NCI-H2107 treated with DMSO at 0.1 percent for 48 hours (cell line): ENCODE measurements at regions not wholly inside any gene's neighbourhood (a gene's known extent, or its start where the extent isn't known, plus 50 kb on each side); places are given as distances from the start of the nearest gene placed in this dataset.

Experiments used
- DNase-seq: peaks from one replicate; lab custom pipeline; 2025; ENCODE audit not compliant: unreplicated experiment; lab: John Stamatoyannopoulos, UW

DNA sequence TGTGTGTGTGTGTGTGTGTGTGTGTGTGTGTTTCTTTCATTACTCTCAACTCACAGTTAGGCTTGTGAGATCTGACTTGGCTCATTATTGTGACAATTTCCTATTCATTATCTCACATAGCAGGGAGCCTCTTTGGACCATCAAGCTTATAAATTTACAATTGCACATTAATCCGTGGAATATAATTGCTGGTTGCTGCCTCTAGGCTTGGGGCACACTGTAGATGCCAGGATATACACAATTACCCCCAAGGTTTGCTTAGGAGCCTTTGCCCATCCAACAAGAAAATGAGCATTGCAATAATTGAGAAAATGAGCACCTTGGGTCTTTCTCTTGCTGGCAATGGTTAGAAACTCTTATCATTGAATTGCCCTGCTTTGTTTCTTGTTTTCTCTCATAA lies 161.6 kb upstream of the DMRTA1 start:
- DNase-seq: no peak

DNA sequence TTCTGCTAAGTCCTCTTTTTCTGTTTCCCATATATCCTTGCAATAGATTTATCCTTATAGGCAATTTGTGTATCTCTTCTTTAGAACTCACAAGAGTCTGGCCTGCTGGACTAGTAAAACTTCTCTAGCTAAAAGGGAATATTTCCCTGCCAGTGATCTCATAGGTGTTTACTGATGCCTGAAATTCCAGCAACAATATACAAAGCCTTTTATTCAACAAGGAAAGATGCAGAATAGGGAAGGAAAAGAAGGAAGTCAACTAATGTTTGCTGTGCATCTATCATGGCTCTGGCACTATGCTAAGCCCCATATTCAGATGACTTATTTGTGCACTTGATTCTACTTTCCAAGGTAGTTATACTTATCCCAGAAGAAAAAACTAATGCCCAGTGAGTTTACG lies 160.0 kb upstream of the DMRTA1 start:
- DNase-seq: no peak

DNA sequence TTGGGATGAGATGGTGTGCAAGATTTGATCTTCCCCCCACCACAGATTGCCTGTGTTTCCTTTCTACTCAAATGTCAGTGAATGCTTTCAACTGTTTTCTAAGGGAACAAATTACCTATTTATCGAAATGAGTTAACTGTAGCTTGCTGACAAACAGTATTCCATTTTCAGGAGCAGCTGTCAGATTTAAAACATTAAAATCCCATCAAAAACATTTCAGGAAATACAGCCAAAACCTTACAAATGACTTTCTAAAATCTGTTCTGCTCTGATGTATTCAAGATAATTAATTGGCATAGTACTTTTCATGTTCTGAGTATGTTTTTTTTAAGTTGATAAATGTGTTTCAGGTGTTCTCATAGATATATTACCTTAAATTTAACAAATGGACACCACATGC lies 158.0 kb upstream of the DMRTA1 start:
- DNase-seq: no peak

DNA sequence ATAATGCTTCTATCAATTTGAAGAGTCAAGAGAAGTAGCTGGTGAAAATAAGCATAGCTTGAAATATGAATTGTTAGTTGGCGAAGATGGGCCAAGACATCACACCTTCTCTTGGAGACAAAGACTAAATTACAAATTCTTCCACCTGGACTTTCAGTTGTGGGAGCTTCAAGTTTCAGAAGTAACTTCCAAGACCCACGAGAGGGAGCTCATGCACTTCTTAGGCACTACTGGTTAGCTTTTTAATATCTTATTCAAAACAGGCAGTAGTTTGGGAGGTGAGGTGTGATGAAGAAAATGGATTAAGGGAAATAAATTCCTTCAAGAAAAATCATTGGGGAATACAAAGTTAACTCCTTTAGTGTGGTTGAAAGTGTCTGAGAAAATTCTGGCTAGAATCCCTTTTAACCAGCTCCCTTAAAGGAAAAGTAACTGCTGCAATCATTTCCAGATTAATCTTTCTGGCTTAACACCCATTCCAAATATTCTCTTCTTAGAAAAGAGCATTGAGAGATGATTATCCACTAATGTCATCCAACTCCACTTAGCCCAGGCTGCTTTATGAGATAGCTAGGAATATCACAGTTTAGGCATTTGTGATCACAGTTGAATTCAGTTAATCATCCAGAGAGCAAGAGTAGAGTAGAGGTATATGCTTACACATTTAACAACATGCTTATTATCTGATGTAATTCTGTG lies 139.5 kb upstream of the DMRTA1 start:
- peak; percentile 61 for DNase-seq

DNA sequence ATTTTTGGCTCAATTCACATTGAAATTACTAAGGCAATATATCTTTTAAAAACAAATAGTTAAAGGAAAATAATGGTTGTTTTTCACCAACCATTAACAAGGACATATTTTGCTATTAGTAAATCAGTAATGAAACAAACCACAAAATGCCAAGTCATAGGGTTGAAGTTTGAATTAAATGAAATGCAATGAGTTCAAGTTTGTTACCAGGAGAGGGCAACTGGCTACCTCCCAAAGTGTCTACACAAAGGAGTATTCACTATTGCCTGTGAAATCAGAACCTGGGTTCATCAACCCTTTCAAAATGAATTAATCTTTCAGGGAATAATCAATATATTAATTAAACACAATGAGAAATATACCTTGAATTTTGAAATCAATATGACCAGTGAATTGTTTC lies 138.4 kb upstream of the DMRTA1 start:
- DNase-seq: peak; percentile 33

DNA sequence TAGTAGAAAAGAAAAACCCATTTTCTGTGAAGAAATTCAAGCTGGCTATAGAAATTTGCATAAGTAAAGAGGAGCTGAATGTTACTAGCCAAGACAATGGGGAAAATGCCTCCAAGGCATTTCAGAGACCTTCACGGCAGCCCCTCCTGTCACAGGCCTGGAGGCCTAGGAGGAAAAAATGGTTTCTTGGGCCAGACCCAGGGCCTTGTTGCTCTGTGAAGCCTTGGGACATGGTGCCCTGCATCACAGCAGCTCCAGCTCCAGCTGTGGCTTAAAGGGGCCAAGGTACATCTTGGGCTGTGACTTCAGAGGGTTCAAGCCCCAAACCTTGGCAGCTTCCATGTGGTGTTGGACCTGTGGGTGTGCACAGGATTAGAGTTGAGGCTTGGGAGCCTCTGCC lies 130.0 kb upstream of the DMRTA1 start:
- DNase-seq: no peak

DNA sequence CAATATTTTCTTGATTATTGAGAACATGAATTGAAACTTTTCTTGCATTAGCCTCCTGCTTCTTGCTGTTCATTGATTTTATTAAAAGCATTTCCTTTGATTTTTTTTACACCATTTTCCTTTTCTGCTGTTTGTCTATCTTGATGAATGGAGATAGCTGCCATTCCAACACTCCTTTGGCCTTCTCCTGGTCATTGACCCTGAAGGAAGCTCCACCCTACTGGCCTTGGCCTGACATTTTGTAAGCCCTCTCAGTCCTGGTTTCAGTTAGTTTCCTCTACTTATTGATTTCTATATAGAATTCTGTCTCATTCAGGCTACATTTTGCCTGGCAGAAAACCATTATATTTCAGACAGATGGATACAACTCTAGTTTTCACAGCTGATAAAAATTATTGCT lies 115.1 kb upstream of the DMRTA1 start:
- no peak for DNase-seq

DNA sequence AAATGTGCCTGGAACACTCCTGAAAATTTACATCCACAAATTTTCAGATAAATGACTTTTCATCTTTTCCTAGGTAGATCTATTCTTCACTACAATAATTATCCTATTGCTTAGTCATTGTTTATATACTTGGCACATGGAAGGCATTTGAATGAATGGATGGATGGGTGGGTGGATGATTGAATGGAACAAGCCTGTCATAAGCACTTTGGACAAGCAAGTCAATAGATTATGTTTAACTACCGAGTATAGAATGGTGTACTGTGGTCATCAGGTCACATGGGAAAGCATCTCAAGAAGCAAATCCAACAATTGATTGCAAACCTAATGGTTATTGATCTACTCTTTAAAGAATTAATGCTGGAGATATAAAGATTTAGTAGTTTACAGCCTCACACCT lies 114.4 kb upstream of the DMRTA1 start:
- no peak for DNase-seq

DNA sequence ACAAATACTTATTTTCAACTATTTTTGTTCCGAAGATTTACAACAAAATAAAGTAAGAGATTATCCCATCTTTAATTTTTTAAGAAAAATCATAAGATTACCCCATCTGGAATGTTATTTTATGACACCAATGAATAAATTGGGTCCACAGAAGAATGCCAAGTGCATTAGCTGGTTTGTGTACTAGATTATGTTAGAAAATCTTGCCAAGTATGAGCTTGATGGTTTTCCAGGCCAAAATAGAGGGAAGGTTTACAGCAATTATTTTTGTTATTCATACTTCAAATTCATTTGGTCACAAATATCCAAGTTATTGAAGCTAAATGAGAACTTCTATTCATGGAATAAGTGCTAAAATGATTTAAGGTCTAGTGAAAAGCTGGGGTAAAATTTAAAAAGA lies 109.4 kb upstream of the DMRTA1 start:
- no peak for DNase-seq

DNA sequence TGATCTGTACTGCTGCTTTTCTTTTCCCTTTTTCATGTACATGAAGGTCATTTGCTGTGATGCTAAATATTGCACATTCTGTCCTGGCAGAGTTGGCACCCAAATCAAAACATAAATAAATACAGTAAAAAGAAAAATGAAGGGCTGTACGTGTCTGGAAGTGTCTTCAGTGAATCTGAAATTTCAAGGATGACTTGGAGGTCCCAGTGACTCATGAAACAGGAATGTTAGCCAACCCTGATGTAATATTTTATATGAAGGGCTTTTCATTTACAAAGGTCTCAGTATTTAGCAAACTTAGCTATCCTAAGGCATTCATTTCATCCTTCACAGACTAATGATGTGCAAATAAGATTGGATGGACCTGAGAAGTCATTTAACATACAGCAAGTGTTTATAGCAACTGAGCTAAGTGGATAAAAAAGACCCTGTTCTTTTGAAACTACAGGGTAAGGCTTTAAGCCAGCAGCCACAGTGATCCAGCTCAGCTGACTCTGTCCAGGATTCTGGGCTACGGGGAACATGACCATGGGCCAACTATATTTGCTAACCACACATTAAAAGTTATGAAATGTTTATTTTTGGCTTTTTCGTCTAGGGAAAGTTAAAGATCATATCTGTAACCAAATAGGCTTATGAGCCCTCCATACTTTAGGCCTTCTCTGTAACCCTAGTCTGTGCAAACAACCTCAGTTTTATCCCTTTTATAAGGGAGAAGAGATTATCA lies 104.0 kb upstream of the DMRTA1 start:
- DNase-seq: no peak

DNA sequence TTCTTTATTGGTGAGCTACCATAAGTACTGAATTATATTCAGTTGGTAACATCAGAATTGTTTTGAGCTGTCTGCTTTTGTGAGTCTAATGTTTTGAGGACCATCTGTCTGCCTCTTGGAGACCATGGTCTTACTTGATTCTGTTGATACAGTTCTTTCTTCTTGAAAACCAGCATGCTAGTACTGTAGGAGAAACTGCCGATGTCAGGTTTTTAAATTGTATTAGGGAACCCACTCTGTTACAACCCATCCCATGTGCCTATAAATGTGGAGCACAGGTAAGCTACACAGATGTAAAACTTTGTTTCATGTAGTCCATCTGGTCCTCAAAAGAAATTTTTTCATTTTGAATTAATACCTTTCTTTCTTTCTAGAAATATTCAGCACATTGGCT lies 103.4 kb upstream of the DMRTA1 start:
- no peak for DNase-seq

DNA sequence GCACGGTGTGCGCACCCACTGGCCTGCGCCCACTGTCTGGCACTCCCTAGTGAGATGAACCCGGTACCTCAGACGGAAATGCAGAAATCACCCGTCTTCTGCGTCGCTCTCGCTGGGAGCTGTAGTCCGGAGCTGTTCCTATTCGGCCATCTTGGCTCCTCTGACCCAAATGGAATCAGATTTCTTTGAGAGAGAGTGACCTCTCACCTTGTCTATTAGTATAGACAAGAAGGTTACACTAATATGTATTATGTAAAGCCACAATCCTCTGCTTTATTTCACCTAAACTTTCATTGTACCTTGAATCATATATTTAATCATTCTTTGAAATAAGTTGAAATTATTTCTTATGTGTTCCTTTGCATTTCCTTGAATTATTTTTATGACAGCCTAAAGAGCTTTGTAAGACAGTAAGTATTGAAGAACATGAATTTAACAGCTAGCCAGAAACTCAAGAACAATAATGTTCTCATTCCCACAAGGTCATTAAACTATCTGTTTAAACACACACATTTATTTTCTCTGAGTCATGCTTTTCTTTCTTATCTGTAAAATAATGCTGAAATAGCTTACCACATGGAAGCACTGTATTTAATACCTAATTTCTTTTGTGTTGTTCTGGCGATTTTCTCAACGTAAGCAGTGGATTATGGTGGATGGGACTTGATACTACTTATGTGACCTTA lies 91.8 kb upstream of the DMRTA1 start:
- no peak for DNase-seq

DNA sequence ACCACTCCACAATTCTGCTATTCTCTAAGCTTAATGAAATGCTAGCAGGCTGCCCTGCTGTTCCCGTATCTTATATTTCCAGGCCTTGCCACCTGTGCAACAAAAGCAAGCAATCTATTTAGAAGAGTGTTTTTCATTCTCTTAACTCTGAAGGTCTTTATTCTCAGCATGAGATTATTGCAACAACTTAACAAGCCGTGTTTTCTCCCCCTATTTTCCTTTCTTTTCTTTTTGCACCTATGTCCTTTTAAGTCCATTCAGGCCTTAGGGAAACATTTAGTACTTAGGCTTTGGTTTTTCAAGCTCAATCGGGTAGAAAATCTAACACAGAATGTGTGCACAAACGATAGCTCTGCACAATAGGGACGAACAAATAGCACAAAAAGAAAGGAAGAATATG lies 89.6 kb upstream of the DMRTA1 start:
- DNase-seq: peak; percentile 94

DNA sequence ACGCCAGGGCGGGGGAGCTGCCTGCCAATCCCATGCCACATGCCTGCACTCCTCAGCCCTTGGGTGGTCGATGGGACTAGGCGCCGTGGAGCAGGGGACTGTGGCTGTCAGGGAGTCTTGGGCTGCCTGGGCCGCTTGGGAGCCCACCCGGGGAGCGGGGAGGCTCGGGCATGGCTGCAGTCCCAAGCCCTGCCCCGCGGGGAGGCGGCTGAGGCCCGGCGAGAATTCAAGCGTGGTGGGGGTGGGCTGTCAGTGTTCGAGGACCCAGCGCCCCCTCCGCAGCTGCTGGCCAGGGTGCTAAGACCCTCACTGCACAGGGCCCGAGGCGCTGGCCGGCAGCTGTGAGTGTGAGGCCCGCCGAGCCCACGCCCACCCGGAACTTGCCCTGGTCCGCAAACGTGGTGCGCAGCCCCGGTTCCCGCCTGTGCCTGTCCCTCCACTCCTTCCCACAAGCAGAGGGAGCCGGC lies 83.2 kb upstream of the DMRTA1 start:
- no peak for DNase-seq

DNA sequence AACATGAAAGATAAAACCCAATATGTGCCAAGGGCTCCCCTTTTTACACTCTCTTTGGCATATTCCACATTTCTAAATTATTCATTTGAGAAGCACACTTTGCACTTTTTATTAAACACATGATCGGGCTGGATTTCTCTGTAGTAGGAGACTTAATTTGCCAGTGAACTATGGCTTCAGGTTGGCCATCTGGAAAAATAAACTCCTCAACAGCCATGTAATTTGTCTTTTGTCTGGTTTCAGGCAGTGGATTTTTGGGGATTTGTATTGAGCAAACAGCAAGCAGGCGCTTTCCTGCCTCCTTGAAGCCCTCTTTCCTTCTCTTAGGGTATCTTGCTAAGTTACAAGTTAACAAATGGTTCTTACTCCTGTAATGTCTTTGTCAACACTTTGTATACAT lies 73.0 kb upstream of the DMRTA1 start:
- DNase-seq: no peak

DNA sequence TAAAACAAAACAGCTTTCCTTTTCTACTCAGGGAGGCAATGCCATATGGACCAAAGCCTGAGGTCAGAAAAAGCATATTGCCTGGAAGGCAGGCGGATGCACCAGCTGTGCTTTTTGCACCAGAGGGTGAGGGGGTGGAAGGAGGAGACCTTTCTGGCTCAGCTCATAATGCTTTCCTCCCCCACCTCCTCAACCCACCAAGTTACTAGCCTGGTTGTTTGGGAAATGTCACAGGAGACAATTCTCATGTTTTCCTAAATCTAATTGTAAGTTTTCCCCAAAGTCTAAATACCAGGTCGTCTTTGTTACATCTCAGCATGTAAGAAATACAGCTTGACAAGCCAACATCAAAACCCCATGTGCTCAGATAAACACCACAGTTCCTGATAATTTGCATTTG lies 72.6 kb upstream of the DMRTA1 start:
- no peak for DNase-seq

DNA sequence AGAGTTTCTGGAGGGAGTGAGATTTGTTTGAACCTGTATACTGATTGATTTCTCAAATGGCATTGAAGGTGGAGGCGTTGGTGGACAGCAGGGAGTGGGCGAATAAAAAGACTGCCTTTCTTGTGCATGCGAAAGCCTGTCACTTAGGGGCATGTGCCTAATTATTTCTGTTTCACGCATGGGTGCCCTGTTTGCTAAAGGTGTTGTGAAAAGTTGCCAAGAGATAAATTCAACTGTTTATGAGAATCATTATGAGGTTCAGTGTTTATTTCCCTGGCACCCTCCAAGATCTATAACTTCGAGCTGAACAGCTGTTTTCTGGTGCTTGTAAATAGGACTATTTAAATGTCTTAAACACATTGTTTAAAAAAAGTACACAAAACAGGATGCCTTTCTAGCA lies 67.4 kb upstream of the DMRTA1 start:
- DNase-seq: peak; percentile 87

DNA sequence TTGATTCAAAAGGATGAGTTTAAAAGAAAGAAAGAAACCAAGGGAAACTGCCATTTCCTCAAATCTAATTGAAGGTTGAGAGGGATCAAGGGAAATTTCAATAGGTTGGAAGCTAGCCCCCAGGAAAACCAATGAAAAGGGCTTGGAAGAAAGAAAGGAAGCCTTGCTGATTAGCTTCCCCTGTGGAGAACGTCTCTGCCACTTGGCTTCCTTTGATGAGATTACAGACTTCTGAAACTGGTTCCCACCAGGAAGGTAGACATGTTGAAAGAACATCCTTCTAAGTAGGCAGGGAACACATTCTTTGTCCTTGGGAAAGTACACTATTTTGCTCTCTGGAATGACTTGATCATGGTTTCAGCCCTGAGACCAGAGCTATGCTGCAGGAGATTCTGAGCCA lies 65.5 kb upstream of the DMRTA1 start:
- no peak for DNase-seq

DNA sequence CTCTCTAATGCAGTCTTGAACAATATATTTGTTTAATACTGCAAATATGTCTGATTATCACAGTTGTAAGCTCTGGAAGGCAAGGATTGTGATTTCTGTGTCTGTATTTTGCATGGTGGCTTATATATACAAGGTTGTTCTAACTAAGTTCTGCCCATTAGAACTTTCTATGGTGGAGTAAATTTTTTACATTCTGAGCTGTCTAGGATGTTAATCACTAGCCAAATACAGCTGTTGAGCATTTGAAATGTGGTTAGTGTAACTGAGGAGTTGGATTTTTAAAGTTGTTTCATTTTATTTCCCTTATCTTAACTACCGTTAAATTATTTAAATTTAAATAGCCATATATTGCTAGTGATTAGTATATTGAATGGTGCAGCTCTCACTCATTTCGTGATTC lies 64.3 kb upstream of the DMRTA1 start:
- DNase-seq: no peak

DNA sequence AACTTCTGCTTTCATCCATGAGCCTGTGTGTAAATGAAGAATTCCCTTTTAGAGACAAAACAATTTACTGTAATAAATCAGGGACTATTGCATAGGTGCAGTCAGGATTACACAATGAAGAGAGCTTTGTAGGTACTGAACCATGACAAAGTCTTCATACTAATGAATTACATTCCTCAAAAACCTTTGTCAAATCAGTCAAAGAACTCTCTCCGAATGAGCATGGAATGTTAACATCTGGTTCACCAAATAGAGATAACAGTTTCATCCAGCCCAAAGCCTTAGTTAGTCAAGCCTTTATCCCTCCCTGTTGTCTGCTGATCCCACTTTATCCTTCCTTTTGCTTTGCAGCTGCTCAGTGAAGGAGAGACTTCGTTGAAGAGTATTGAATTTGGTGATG lies 62.9 kb upstream of the DMRTA1 start:
- DNase-seq: no peak

DNA sequence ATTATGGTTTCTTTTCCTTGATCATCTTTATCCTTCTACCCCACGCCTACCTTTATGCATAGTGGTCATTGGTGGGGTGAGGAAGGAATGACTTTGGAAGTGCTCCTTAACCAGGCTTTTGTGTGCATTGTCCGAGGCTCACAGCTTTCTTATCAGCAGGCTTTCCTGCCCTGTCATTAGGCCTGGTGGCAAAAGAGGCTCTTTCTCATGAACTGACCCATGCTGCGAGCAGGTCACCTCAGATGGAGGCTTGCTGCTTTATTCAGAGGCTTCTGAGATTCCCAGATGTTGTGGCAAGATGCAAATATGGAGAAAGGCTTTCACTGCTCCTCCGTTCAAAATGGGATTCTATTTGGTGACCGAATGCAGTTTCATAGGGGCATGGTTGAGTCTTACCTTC lies 57.4 kb upstream of the DMRTA1 start:
- no peak for DNase-seq

DNA sequence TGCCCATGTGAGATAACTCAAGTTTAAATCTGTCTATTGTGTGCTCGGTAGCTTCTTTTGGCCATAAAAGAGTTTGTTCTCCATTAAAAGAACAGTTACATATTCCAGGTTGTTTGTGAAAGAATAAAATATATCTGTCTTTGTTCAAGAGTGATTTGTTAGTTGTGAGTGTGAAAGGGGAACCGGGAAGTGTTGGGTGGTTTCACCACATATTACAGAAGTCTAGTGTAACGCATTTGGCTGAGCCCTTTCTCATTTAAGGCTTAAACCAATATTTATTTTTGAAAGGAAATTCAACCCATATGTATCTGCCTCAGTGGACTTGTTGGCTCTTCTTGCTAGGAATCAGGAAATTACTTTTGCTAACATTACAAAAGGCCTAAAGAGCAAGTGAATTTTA lies 54.1 kb upstream of the DMRTA1 start:
- no peak for DNase-seq
